ENCODE measurements at regions not wholly inside any gene's neighbourhood (a gene's known extent, or its start where the extent isn't known, plus 50 kb on each side); places are given as distances from the start of the nearest gene placed in this dataset.

GRCh38 chr4:23500894-23501449 lies 388.9 kb downstream of the PPARGC1A start:
- DNase-seq (ENCODE audit: low read depth, low spot score) = no peak
- POLR2A ChIA-PET = no interaction called here
- CTCF ChIA-PET = no interaction called here
- no peak for TF ChIP-seq CTCF (IDR thresholded peaks at IDR 0.05; ENCODE audit: insufficient read depth, low read length, missing control alignments)
- no peak overlapping the region for H3K4me3 ChIP-seq (ENCODE audit: low read depth, low read length)

- POLR2A ChIA-PET = no interaction called here
- no peak for TF ChIP-seq CTCF (IDR thresholded peaks at IDR 0.05; ENCODE audit: insufficient read depth, low read length, missing control alignments)
- H3K4me3 ChIP-seq (ENCODE audit: low read depth, low read length) = no peak overlapping the region
- CTCF ChIA-PET = no interaction called here
- no peak for DNase-seq (ENCODE audit: low read depth, low spot score)
These were observed 404.0 kb downstream of the PPARGC1A start for GRCh38 chr4:23485801-23486200.

- DNase-seq (ENCODE audit: low read depth, low spot score) = no peak
- ChIA-PET POLR2A (no interaction called here), CTCF (no interaction called here)
- H3K4me3 ChIP-seq (ENCODE audit: low read depth, low read length) = no peak overlapping the region
- TF ChIP-seq CTCF (IDR thresholded peaks at IDR 0.05; ENCODE audit: insufficient read depth, low read length, missing control alignments) = no peak
These were observed 405.2 kb downstream of the PPARGC1A start for GRCh38 chr4:23484689-23485088.

GRCh38 chr4:23483320-23483960 lies 406.4 kb downstream of the PPARGC1A start:
- CTCF ChIA-PET = no interaction called here
- no peak for TF ChIP-seq CTCF (IDR thresholded peaks at IDR 0.05; ENCODE audit: insufficient read depth, low read length, missing control alignments)
- H3K4me3 ChIP-seq (ENCODE audit: low read depth, low read length) = no peak overlapping the region
- no peak for DNase-seq (ENCODE audit: low read depth, low spot score)
- POLR2A ChIA-PET = no interaction called here

- no peak for DNase-seq (ENCODE audit: low read depth, low spot score)
- no peak overlapping the region for H3K4me3 ChIP-seq (ENCODE audit: low read depth, low read length)
- ChIA-PET POLR2A (no interaction called here), CTCF (no interaction called here)
- TF ChIP-seq CTCF (IDR thresholded peaks at IDR 0.05; ENCODE audit: insufficient read depth, low read length, missing control alignments) = no peak
These were observed 408.3 kb downstream of the PPARGC1A start for GRCh38 chr4:23481566-23481965.

- CTCF ChIA-PET = no interaction called here
- POLR2A ChIA-PET = no interaction called here
- no peak for DNase-seq (ENCODE audit: low read depth, low spot score)
- no peak overlapping the region for H3K4me3 ChIP-seq (ENCODE audit: low read depth, low read length)
- no peak for TF ChIP-seq CTCF (IDR thresholded peaks at IDR 0.05; ENCODE audit: insufficient read depth, low read length, missing control alignments)
These were observed 411.9 kb downstream of the PPARGC1A start for GRCh38 chr4:23477905-23478304.

Measured in AG04449 (cell line).